Stimulated activated CD4-positive, alpha-beta T cell treated with anti-CD3 and anti-CD28 coated beads, TNF-alpha, amount 100 ng/mL, for 4 hours (primary cell): ENCODE measurements at regions not wholly inside any gene's neighbourhood (a gene's known extent, or its start where the extent isn't known, plus 50 kb on each side); places are given as distances from the start of the nearest gene placed in this dataset.

ENCODE experiments used
- DNase-seq, 3 experiments: peaks; one replicate each; pipeline ENCODE4 v3.0.0-alpha.2; 2020; ENCODE audit warnings: low read depth in 3 of 3

GRCh38 chr2:207257251-207258250, 91.8 kb upstream of the KLF7 start:
- DNase-seq: no peak

DNA sequence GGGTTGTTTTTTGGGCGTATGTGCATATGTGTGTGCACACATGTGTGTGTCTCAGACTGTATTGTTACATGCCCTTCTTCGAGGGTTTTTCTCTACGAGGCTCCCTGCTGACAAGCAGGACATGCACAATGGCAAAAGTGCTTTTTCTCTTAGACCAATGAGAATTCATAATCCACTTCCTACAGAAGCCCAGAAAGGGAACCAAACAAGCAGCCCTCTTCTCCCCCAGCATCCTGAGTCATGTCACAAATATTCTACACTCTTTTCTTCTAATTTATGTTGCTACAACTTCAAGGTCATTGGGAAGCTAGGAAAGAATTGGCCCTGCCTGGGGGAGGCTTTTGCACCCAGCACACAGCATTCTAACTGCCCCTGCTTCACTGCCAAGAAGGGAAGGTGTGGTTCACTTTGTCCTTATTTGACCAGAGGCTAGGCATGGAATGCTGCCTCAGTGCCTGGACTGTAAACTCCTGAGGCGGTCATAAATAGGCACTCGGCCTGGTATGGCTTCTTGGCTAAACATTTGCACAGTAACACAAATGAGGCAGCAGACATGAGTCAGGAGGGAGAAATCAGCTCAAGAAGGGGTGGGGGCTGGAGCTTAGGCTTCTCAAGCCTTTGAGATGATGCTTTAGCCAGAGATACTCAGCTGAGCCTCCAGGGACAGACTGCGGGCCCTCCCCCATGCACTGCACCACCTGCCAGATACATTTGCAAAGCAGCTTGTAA, 92.7 kb upstream of the KLF7 start:
- DNase-seq: no peak

DNA sequence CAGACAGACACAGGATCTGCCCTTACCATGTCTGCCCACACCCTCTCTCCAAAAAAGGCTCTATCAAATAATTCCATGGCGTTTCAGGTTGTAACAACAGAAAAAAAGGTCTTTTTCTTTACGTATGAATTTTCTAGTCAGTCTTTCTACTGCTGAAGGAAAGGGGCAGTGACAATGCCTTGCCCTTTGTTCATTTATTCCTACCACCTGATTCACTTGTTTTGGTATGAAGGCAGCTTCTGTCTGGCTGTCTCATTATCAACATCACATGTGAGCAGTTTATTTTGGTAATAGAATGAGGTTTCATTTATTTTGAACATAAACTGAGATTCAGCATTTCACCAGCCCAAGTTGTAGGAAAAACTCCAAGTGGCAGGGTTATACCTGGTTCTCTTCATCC, 94.3 kb upstream of the KLF7 start:
- DNase-seq: no peak

DNA sequence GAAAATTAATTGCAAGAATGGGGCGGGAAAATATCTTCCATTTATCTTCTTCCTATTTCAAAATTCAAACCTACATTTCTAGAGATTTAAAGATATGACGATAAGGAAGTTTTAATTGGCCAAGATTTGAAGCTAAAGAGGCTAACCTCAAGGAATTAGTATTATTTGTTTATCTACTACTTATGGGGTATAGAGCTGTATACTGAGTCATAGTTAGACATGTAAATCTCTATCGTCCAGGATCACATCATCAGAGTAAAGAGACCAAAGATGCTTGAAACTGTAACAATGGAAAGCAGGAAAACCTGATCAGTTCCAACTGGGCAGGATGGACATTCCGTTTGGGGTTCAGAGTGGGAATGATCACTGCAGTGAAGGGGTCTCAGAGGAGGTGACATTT, 95.2 kb upstream of the KLF7 start:
- no peak for DNase-seq

GRCh38 chr2:207264310-207264709, 98.6 kb upstream of the KLF7 start:
- DNase-seq: no peak

DNA sequence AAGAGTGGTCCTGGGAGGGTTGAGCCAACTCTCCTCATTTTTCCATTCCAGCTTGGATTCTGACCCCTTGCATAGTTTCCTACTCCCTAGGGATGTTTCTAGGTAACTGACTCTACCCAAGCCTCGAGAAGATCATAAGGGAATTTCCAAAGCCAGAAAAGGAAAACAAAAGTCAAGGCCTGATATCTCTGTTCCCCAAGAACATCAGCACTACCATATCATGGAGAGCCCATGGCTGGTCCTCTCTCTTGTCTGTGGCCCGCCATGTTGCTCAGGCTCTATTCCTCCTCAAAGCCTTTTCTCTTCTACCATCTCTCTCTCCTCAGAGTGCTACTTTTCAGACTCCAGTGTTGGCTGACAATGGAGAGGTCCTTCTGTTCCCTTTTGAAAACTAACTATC, 99.6 kb upstream of the KLF7 start:
- no peak for DNase-seq

DNA sequence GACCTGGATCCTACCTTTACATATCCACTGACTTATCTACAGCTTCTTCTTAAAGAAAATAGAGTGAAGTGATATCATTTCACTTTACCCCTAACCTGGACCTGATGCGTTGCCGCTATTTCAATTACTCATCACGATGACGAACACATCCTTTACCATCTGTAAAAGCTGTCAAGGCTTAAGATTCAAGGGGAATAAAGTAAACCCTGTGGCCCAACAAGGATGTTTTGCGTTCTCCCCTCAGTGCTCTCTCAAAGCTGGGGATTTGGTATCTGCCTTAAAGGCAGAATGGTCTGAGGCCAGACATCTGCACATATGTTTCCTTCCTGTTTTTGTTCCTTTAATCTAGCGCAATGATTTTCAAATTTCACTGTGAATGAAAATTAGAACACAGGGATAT, 100.1 kb upstream of the KLF7 start:
- DNase-seq: no peak

- DNase-seq: no peak
Observed at GRCh38 chr2:207266648-207267047, 100.9 kb upstream of the KLF7 start.

GRCh38 chr2:207269038-207269437, 103.3 kb upstream of the KLF7 start:
- no peak for DNase-seq

DNA sequence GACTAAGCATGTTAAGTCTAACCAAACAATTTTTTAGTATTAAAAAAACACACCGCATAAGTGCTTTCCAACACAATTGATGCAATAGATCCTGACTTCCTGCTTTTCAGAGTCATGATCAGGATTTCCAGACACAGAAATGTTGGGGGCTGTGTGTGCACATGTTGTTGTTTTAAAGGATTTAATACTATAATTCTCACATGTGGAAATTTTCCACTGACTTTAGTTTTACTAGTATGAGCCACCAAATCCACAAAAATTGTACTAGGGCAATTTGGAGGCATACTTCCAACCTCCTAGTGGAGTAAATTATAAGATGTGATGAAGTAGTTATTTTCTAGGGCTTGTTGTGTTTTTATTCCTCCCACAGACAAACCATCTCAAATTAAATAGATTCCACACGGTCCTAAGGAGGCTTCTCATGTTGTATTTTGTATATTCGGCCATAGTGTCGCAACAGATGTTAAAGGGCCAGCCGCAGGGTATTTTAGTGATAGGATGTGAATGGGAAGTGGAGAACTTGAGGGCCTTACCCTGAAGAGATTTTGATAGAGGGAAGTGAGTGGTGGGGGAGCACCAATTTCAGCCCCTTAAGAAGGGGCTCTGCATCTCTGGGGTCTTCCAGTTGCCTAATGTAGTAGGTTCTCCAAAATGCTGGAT, 108.9 kb upstream of the KLF7 start:
- DNase-seq: no peak

GRCh38 chr2:207275779-207276178, 110.0 kb upstream of the KLF7 start:
- no peak for DNase-seq

- DNase-seq: no peak
Observed at GRCh38 chr2:207276248-207276647, 110.5 kb upstream of the KLF7 start.

DNA sequence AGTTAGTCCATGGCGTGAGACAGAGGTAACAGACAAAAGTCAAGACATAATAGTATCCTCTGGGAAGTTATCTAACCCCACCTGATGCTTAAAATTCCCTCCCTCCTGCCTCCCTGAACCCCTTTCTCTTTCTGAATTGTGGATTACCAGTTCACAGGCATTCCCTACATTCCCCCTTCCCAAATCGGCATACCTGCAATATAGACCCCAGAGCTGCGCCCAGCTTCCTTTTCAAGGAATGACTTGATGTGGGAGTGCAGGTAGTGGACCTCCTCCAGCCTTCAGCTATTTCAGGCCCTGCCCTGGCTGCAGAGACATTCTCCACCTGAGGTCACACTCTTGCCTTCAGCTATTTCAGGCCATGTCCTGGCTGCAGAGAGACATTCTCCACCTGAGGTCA, 111.1 kb upstream of the KLF7 start:
- DNase-seq: no peak

- DNase-seq: no peak
Observed at GRCh38 chr2:207279520-207279919, 113.8 kb upstream of the KLF7 start.

DNA sequence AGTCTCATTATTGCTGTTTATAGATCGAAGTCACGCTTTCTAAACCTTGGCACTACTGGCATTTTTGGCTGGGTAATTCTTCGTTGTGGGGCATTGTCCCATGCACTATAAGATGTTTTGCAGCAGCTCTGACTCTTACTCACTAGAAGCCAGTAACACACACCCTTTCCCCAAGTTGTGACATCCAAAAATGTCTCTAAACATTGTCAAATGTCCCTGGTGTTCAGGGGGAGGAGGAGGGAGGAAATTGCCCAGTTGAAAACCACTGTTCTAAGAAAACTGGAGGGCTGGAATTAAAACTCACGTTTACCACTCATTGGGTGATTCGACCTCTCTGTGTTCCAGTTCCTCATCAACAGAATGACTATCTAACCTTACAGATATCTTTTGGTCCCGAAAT, 115.7 kb upstream of the KLF7 start:
- DNase-seq: no peak

GRCh38 chr2:207282916-207283315, 117.2 kb upstream of the KLF7 start:
- DNase-seq: no peak

GRCh38 chr2:207283356-207283755, 117.6 kb upstream of the KLF7 start:
- no peak for DNase-seq

DNA sequence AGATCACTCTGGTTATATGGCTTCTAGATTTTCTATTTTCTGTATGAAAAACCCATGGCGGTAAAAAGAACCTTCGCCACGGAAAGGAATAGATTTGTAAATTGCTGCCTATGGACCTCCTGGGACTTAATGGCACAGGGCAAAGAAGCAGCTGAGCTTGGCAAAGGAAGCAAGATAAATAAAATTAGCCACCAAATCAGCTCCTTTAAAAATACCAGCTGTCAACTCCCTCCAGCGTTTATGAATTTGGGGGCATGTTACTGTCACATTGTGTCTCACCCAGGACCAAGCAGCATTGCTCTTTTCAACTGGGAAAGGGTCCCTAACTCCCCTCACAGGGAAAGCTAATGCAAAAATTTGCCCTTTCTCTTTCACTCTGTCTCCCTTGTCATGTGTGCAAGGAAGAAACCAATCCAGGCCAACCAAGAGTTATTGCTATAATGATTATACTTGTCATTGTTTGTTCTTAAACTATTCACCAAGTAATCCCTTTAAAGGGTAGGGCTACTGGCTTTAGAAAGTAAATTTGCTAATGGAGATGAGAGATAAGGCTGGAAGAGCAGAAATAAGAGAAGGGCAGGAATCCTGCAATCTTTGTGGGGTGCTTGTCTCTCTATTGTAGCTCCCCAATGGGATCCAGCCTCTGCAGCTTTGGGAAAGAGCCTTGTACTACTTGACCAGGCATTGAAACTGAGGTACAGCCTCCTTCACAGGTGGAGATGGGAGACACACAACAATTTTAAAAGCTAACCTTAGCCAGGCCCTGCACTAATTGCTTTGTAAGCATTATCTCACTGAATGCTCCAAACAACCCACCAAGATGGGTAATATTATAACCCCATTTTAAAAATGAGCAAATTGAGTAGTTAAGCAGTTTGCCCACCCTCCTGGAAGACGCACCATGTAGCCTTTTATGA, 119.1 kb upstream of the KLF7 start:
- DNase-seq: no peak

DNA sequence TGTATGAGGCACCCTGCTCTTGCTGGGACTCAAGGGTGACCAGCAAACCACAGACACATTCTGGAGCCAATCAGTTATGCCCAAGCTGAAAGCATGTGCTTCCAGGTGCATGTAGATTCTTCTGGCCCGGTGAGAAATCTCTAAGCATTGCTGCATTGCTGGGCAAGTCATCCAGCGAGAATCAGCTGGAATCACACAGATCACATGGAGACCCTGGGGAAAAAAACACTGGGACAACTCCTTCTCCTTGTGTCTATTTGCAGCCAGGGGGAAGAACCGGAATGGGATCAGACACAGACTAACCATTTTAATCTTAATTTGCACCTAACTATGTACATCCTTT, 119.7 kb upstream of the KLF7 start:
- no peak for DNase-seq

DNA sequence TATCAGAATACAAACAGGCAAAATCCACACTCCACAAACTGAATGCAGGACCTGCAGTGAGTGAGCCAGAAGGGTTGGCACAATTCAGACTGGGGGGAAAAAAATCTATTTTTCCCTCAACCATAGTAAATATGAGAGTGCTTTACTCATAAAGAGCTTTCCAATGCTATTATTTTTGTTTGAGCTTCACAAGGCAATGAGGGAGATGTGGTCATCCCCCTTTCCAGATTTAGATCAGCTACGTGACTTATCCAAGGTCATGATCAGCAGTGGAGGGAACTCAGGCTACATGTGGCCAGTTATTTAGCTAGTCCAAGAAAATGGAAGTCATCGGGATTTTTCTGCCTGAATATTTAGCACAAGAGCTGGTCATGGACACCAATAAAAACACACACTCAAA, 120.4 kb upstream of the KLF7 start:
- DNase-seq: no peak

GRCh38 chr2:207288628-207289027, 122.9 kb upstream of the KLF7 start:
- no peak for DNase-seq
